Natural killer cell (primary cell): ENCODE measurements at regions not wholly inside any gene's neighbourhood (a gene's known extent, or its start where the extent isn't known, plus 50 kb on each side); places are given as distances from the start of the nearest gene placed in this dataset.

ENCODE experiments used
- ATAC-seq, 3 donors: fragments of 150-1000 bp in 2 of 3; fragments of 200-7000 bp in 1 of 3; cut with Tn5 transposase; 1 replicate in 1 of 3; 2 replicates in 2 of 3; pipeline ENCODE4 v1.10.0; 2021; ENCODE audit warnings: mild to moderate bottlenecking in 2 of 3, moderate library complexity in 2 of 3
- DNase-seq, 2 donors: peaks; one replicate each; pipeline versions ENCODE4 v3.0.0 to v3.0.0-alpha.2; 2013 to 2021; ENCODE audit warnings: mixed read lengths in 1 of 2
- H3K27ac ChIP-seq: one replicate; pipeline ENCODE4 v1.5.1; 2013; ENCODE audit warnings: mild to moderate bottlenecking, low read length
- H3K27me3 ChIP-seq: one replicate; pipeline ENCODE4 v1.6.1; 2013; ENCODE audit warnings: low read length; ENCODE audit not compliant: control insufficient read depth, insufficient read depth
- H3K36me3 ChIP-seq: one replicate; pipeline ENCODE4 v1.6.1; 2013; ENCODE audit warnings: low read length; ENCODE audit not compliant: control insufficient read depth, insufficient read depth
- H3K4me1 ChIP-seq: one replicate; pipeline ENCODE4 v1.6.1; 2013; ENCODE audit warnings: low read length; ENCODE audit not compliant: control insufficient read depth, insufficient read depth
- H3K4me3 ChIP-seq: one replicate; pipeline ENCODE4 v1.5.1; 2013; ENCODE audit warnings: low read length
- H3K9me3 ChIP-seq: one replicate; pipeline ENCODE4 v1.6.1; 2013; ENCODE audit warnings: low read length; ENCODE audit not compliant: control insufficient read depth, insufficient read depth
- H3K27ac Mint-ChIP-seq, 2 donors: one replicate each; pipeline ENCODE4 v1.8.0; 2022; ENCODE audit warnings: mild to moderate bottlenecking in 2 of 2, mixed read lengths in 2 of 2, moderate library complexity in 1 of 2
- H3K27me3 Mint-ChIP-seq, 2 donors: one replicate each; pipeline ENCODE4 v1.8.0; 2022; ENCODE audit warnings: low read depth in 2 of 2, mixed read lengths in 2 of 2
- H3K36me3 Mint-ChIP-seq: one replicate; pipeline ENCODE4 v1.8.0; 2022; ENCODE audit warnings: mixed read lengths
- H3K4me1 Mint-ChIP-seq, 2 donors: one replicate each; pipeline ENCODE4 v1.8.0; 2022; ENCODE audit warnings: mixed read lengths in 2 of 2
- H3K4me3 Mint-ChIP-seq: one replicate; pipeline ENCODE4 v1.8.0; 2022; ENCODE audit warnings: mild to moderate bottlenecking, moderate library complexity, mixed read lengths
- H3K9me3 Mint-ChIP-seq, 2 donors: one replicate each; pipeline ENCODE4 v1.8.0; 2022; ENCODE audit warnings: mixed read lengths in 2 of 2
- CTCF ChIP-seq: fragments of 200-600 bp; IDR thresholded peaks from one replicate; pipeline ENCODE4 v1.8.0; 2022; ENCODE audit warnings: antibody characterized with exemption
- WGBS: methylation state at CpG from one replicate; pipeline ENCODE4 v1.1.7; 2013; ENCODE audit warnings: missing lambda C conversion rate; ENCODE audit not compliant: insufficient coverage; 5-methylcytosine and 5-hydroxymethylcytosine counted together
- intact Hi-C: fragments of 100-400 bp; cut with micrococcal nuclease; formaldehyde crosslinking; loops from one replicate; pipeline ENCODE4 v1.14.2; 2022

GRCh38 chr13:61477619-61478018, 62.0 kb upstream of the PCDH20 start:
- H3K27ac Mint-ChIP-seq = no peak overlapping the region
- H3K27me3 Mint-ChIP-seq = no peaks in the 10 kb centered on the region
- H3K9me3 ChIP-seq = no peaks in the 10 kb centered on the region
- no peaks in the 10 kb centered on the region for H3K36me3 ChIP-seq
- DNase-seq = no peak
- TF ChIP-seq CTCF = no peak
- H3K36me3 Mint-ChIP-seq = peaks cover 19% of the 10 kb centered on the region
- no peak overlapping the region for H3K27ac ChIP-seq
- intact Hi-C loops = no loop called here
- H3K9me3 Mint-ChIP-seq = peaks cover 9 to 29% of the 10 kb centered on the region in 2 donors
- no peak overlapping the region for H3K4me3 ChIP-seq
- no peaks in the 10 kb centered on the region for H3K27me3 ChIP-seq
- no peak overlapping the region for H3K4me3 Mint-ChIP-seq
- no peak for ATAC-seq
- WGBS = 84% methylated on average over 4 of the region's 5 CpGs
- H3K4me1 ChIP-seq = no peaks in the 10 kb centered on the region
- no peaks in the 10 kb centered on the region for H3K4me1 Mint-ChIP-seq

- no peak for DNase-seq
Measured at GRCh38 chr13:61470786-61471185, 55.1 kb upstream of the PCDH20 start.

GRCh38 chr13:61466280-61466679, 50.6 kb upstream of the PCDH20 start:
- Histone ChIP-seq H3K27me3 (no peaks in the 10 kb centered on the region), H3K4me1 (no peaks in the 10 kb centered on the region), H3K4me3 (no peak overlapping the region), H3K9me3 (no peaks in the 10 kb centered on the region), H3K36me3 (no peaks in the 10 kb centered on the region), H3K27ac (no peak overlapping the region)
- no peak for TF ChIP-seq CTCF
- H3K27ac Mint-ChIP-seq = no peak overlapping the region
- no peak for ATAC-seq
- H3K9me3 Mint-ChIP-seq = peaks cover under 1 to 5% of the 10 kb centered on the region in 2 donors
- no peak overlapping the region for H3K4me3 Mint-ChIP-seq
- DNase-seq = no peak
- intact Hi-C loops = no loop called here
- H3K27me3 Mint-ChIP-seq = no peaks in the 10 kb centered on the region
- H3K4me1 Mint-ChIP-seq = no peaks in the 10 kb centered on the region
- WGBS = 65% methylated on average over 3 of the region's 3 CpGs
- H3K36me3 Mint-ChIP-seq = no peaks in the 10 kb centered on the region

More at GRCh38 chr13:61470786-61471185, 55.1 kb upstream of the PCDH20 start:
- Mint-ChIP-seq H3K9me3 (peaks cover 2 to 6% of the 10 kb centered on the region in 2 donors), H3K36me3 (no peaks in the 10 kb centered on the region), H3K4me1 (no peaks in the 10 kb centered on the region), H3K27ac (no peak overlapping the region), H3K27me3 (no peaks in the 10 kb centered on the region), H3K4me3 (no peak overlapping the region)
- no peak for TF ChIP-seq CTCF
- no peaks in the 10 kb centered on the region for H3K4me1 ChIP-seq
- no peak overlapping the region for H3K27ac ChIP-seq
- no peak for ATAC-seq
- no peaks in the 10 kb centered on the region for H3K36me3 ChIP-seq
- WGBS = 17% methylated on average over 1 of the region's 2 CpGs
- no peaks in the 10 kb centered on the region for H3K27me3 ChIP-seq
- intact Hi-C loops = no loop called here
- no peaks in the 10 kb centered on the region for H3K9me3 ChIP-seq
- H3K4me3 ChIP-seq = no peak overlapping the region
